Loucy (cell line): ENCODE measurements at regions not wholly inside any gene's neighbourhood (a gene's known extent, or its start where the extent isn't known, plus 50 kb on each side); places are given as distances from the start of the nearest gene placed in this dataset.

ENCODE experiments used
- EZH2phosphoT487 ChIP-seq: fragments of 200-600 bp; IDR thresholded peaks from 2 replicates; pipeline ENCODE4 v1.6.1; 2018; ENCODE audit warnings: antibody characterized with exemption, mild to moderate bottlenecking, moderate library complexity, borderline replicate concordance
- TF ChIP-seq, protein P1 (sequence below): fragments of 200-600 bp; sonication (generic); conservative IDR thresholded peaks from 2 replicates; pipeline ENCODE4 v1.5.1; 2014; ENCODE audit warnings: mild to moderate bottlenecking, antibody characterized with exemption, low read length

- TF ChIP-seq, protein P1, sequence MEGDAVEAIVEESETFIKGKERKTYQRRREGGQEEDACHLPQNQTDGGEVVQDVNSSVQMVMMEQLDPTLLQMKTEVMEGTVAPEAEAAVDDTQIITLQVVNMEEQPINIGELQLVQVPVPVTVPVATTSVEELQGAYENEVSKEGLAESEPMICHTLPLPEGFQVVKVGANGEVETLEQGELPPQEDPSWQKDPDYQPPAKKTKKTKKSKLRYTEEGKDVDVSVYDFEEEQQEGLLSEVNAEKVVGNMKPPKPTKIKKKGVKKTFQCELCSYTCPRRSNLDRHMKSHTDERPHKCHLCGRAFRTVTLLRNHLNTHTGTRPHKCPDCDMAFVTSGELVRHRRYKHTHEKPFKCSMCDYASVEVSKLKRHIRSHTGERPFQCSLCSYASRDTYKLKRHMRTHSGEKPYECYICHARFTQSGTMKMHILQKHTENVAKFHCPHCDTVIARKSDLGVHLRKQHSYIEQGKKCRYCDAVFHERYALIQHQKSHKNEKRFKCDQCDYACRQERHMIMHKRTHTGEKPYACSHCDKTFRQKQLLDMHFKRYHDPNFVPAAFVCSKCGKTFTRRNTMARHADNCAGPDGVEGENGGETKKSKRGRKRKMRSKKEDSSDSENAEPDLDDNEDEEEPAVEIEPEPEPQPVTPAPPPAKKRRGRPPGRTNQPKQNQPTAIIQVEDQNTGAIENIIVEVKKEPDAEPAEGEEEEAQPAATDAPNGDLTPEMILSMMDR: no peak
- no peak for TF ChIP-seq EZH2phosphoT487
Observed at GRCh38 chr2:21676676-21677075, 552.9 kb downstream of the TDRD15 start.
